K562 (cell line): ENCODE measurements at regions not wholly inside any gene's neighbourhood (a gene's known extent, or its start where the extent isn't known, plus 50 kb on each side); places are given as distances from the start of the nearest gene placed in this dataset.

Experiments
- ATAC-seq: fragments of 200-7000 bp; cut with Tn5 transposase; 3 replicates; pipeline ENCODE4 v1.9.1; 2020; ENCODE audit warnings: moderate library complexity
- BruUV-seq: library from RNA; stranded (reverse); fragments of 400-500 nt; replicated peaks from 2 replicates; lab custom pipeline; 2021; lab: Mats Ljungman, UMichigan
- CTCF ChIA-PET: fragments of 300-600 bp; formaldehyde crosslinking; extraction: SDS; loops from one replicate; lab custom pipeline; 2021; ENCODE audit warnings: low intra/inter-chr PET ratio; lab: Yijun Ruan, JAX
- POLR2A ChIA-PET: fragments of 300-600, 350-650 bp; sonication (Branson Sonifier 250); formaldehyde crosslinking; extraction: SDS; loops from one replicate; lab custom pipeline; 2021; ENCODE audit warnings: antibody characterized with exemption, inconsistent platforms; lab: Yijun Ruan, JAX
- DNase-seq, 4 experiments: peaks; one replicate each; pipeline versions ENCODE4 v3.0.0 to v3.0.0-alpha.2; 2011 to 2018; ENCODE audit warnings: low spot score in 3 of 4, mixed read lengths in 3 of 4; ENCODE audit errors: extremely low read depth in 1 of 4
- FAIRE-seq: peaks from 2 replicates; lab custom pipeline; 2011; peaks lifted over from hg19 to GRCh38; lab: Jason Lieb, UNC
- H2AFZ ChIP-seq: 2 replicates; pipeline ENCODE4 v1.6.0; 2011; ENCODE audit warnings: low read depth, low read length, control low read depth, inconsistent platforms
- H3K27ac ChIP-seq: fragments of 200-600 bp; 3 replicates; pipeline ENCODE4 v1.8.0; 2011; ENCODE audit warnings: low read depth, mild to moderate bottlenecking, control low read depth, inconsistent platforms, low read length, moderate library complexity, mixed read lengths; ENCODE audit errors: extremely low read depth
- H3K27me3 ChIP-seq, 2 experiments: fragments of 300-600 bp in 1 of 2; 2 replicates in 1 of 2; 3 replicates in 1 of 2; pipeline versions ENCODE4 v1.6.0 to v1.8.0; 2011; ENCODE audit warnings: inconsistent platforms in 2 of 2, low read length in 2 of 2, mild to moderate bottlenecking in 1 of 2, mixed read lengths in 1 of 2, moderate library complexity in 1 of 2; ENCODE audit not compliant: control insufficient read depth in 2 of 2, insufficient read depth in 2 of 2
- H3K36me3 ChIP-seq: fragments of 300-600 bp; 3 replicates; pipeline ENCODE4 v1.8.0; 2011; ENCODE audit warnings: mild to moderate bottlenecking, low read length, inconsistent platforms; ENCODE audit not compliant: control insufficient read depth, insufficient read depth
- H3K4me1 ChIP-seq, 2 experiments: fragments of 200-600 bp in 1 of 2; replicated peaks in 1 of 2; 2 replicates in 1 of 2; 3 replicates in 1 of 2; pipeline versions ENCODE4 v1.5.1 to v1.8.0; 2011; ENCODE audit warnings: inconsistent platforms in 2 of 2, low read length in 2 of 2, mild to moderate bottlenecking in 1 of 2, mixed read lengths in 1 of 2, moderate library complexity in 1 of 2; ENCODE audit not compliant: control insufficient read depth in 2 of 2, insufficient read depth in 2 of 2
- H3K4me2 ChIP-seq: 2 replicates; pipeline ENCODE4 v1.6.1; 2011; ENCODE audit warnings: low read length, control low read depth, inconsistent platforms, mixed read lengths; ENCODE audit not compliant: insufficient read depth
- H3K4me3 ChIP-seq: fragments of 200-600 bp; sonication (generic), shearing (Covaris generic); 2 replicates; pipeline ENCODE4 v1.5.1; 2016; ENCODE audit warnings: control low read depth, inconsistent platforms
- H3K79me2 ChIP-seq: fragments of 200-600 bp; 3 replicates; pipeline ENCODE4 v1.8.0; 2011; ENCODE audit warnings: low read length, inconsistent platforms; ENCODE audit not compliant: control insufficient read depth, insufficient read depth
- H3K9ac ChIP-seq, 2 experiments: 2 replicates each; pipeline versions ENCODE4 v1.6.0 to v1.6.1; 2011; ENCODE audit warnings: low read depth in 2 of 2, low read length in 2 of 2, control low read depth in 1 of 2, inconsistent platforms in 1 of 2, mild to moderate bottlenecking in 1 of 2, mixed read lengths in 1 of 2; ENCODE audit not compliant: insufficient read depth in 1 of 2
- H3K9me1 ChIP-seq: one replicate; pipeline ENCODE4 v1.6.0; 2011; ENCODE audit warnings: inconsistent platforms, mild to moderate bottlenecking, low read length, moderate library complexity; ENCODE audit not compliant: control insufficient read depth, insufficient read depth
- H3K9me3 ChIP-seq: replicated peaks from 2 replicates; pipeline ENCODE4 v1.5.1; 2011; ENCODE audit warnings: low read depth, low read length, inconsistent platforms; ENCODE audit not compliant: control insufficient read depth, insufficient read depth
- H4K20me1 ChIP-seq: replicated peaks from 2 replicates; pipeline ENCODE4 v1.6.1; 2011; ENCODE audit warnings: low read length, inconsistent platforms, mixed read lengths; ENCODE audit not compliant: control insufficient read depth, insufficient read depth
- BCL6 ChIP-seq: fragments of 250-450 bp; sonication (Bioruptor Pico); IDR thresholded peaks from 2 replicates; pipeline ENCODE4 v1.4.0; 2020
- BMI1 ChIP-seq: fragments of 150-350 bp; IDR thresholded peaks from 2 replicates; pipeline ENCODE4 v1.6.1; 2014; ENCODE audit warnings: low read length
- CHD4 ChIP-seq: fragments of 200-600 bp; sonication (generic); IDR thresholded peaks from 3 replicates; pipeline ENCODE4 v1.6.1; 2012; ENCODE audit warnings: low read depth, mild to moderate bottlenecking, mixed read lengths, low read length, inconsistent platforms; ENCODE audit not compliant: insufficient read depth, insufficient replicate concordance, poor library complexity, severe bottlenecking
- ERF ChIP-seq: fragments of 450-650 bp; formaldehyde crosslinking; IDR thresholded peaks from 2 replicates; pipeline ENCODE4 v1.4.0; 2020; ENCODE audit warnings: mild to moderate bottlenecking, mixed read lengths
- FOS ChIP-seq: IDR thresholded peaks from 3 replicates; pipeline ENCODE4 v1.6.1; 2011; ENCODE audit not compliant: insufficient read length; ENCODE audit errors: extremely low read depth
- KLF13 ChIP-seq: fragments of 450-650 bp; IDR thresholded peaks from 2 replicates; pipeline ENCODE4 v1.6.1; 2016; ENCODE audit warnings: missing genetic modification characterization, low read depth, mild to moderate bottlenecking, missing compliant biosample characterization, moderate library complexity, borderline replicate concordance
- NFE2 ChIP-seq: IDR thresholded peaks from 2 replicates; pipeline ENCODE4 v1.6.1; 2014; ENCODE audit warnings: antibody characterized with exemption, low read depth
- PTRF ChIP-seq: fragments of 450-650 bp; IDR thresholded peaks from 2 replicates; pipeline ENCODE4 v1.6.1; 2016; ENCODE audit warnings: mild to moderate bottlenecking, missing genetic modification characterization, missing compliant biosample characterization
- ZNF444 ChIP-seq: fragments of 250-450 bp; sonication (Bioruptor Pico); IDR thresholded peaks from 2 replicates; pipeline ENCODE4 v1.4.0; 2020; ENCODE audit warnings: mild to moderate bottlenecking, moderate library complexity
- ZNF830 ChIP-seq: fragments of 250-450 bp; sonication (Bioruptor Pico); IDR thresholded peaks from 2 replicates; pipeline ENCODE4 v1.5.0; 2021; ENCODE audit warnings: mild to moderate bottlenecking
- WGBS: fragments of 100-300 bp; shearing (Covaris generic); methylation state at CpG from one replicate; pipeline ENCODE4 v1.1.6; 2016; ENCODE audit warnings: low coverage, mixed read lengths; ENCODE audit not compliant: insufficient coverage; ENCODE audit errors: missing lambda C conversion rate; 5-methylcytosine and 5-hydroxymethylcytosine counted together
- in situ Hi-C: fragments of 300-500 bp; cut with MboI; formaldehyde crosslinking; loops from 4 replicates; pipeline ENCODE4 v1.15.0; 2018; ENCODE audit warnings: inconsistent platforms, mixed read lengths
- intact Hi-C: fragments of 100-400 bp; cut with micrococcal nuclease; formaldehyde crosslinking; loops from 2 replicates; pipeline ENCODE4 v1.14.2; 2022
- TF ChIP-seq, protein P1 (sequence below), 3 experiments: fragments of 200-800 bp in 1 of 3; sonication (Bioruptor generic) in 1 of 3; sonication (generic) in 1 of 3; formaldehyde crosslinking in 1 of 3; IDR thresholded peaks; 2 replicates each; pipeline versions ENCODE4 v1.6.1 to v1.8.0; 2016 to 2022; ENCODE audit warnings: mild to moderate bottlenecking in 2 of 3, missing compliant biosample characterization in 2 of 3, missing genetic modification characterization in 2 of 3, missing genetic modification reagents in 1 of 3
- TF ChIP-seq, protein P2 (sequence below): sonication (generic); formaldehyde crosslinking; IDR thresholded peaks from 2 replicates; pipeline ENCODE4 v1.8.0; 2023; ENCODE audit warnings: mild to moderate bottlenecking, missing genetic modification reagents
- TF ChIP-seq, protein P3 (sequence below), 2 experiments: fragments of 450-650 bp; IDR thresholded peaks; 2 replicates each; pipeline ENCODE4 v1.6.1; 2016

DNA sequence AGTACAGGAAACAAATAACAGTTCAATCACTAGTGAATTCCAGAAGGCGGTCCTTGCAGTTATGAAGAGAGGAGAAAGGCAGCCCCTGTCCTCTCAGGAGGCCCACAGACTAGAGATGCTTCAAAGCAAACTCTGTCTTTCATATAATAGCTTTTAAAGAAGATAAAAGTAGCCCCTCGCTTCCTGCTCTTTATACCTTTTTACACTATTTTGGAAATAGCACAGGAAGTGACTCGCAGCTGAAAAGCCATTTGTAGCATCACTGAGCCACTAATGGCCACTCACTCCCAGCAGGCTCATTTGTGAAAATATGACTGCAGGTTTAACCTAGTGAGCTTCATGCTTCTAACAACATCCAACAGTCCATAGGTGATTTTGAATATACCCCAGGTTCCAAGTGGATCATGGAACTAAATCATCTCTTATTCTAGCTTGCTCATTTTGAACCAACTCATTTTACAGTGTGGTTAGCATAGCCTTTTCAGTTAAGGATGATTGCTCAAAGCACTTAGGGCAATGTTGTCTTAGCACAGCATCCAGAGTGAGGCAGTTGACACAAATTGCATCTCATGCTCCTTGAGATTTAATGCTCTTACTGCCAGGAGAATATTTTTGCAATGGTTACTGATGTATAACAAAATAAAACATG lies 136.0 kb upstream of the NRSN1 start:
- Histone ChIP-seq H3K36me3 (no peaks in the 10 kb centered on the region), H4K20me1 (no peaks in the 10 kb centered on the region), H3K9me3 (0 out of 2 replicates have a peak, but pooled peaks cover 2% of the 10 kb centered on the region), H3K9ac (no peak overlapping the region), H3K27ac (no peak overlapping the region), H3K27me3 (no peaks in the 10 kb centered on the region), H3K4me1 (no peaks in the 10 kb centered on the region), H3K4me3 (no peak overlapping the region), H3K4me2 (no peak overlapping the region), H3K9me1 (no peaks in the 10 kb centered on the region), H3K79me2 (no peaks in the 10 kb centered on the region), H2AFZ (no peak overlapping the region)
- TF ChIP-seq CHD4 (no peak), ZNF830 (CRISPR knock-in tag) (no peak), BCL6 (no peak)
- TF ChIP-seq, protein P1, sequence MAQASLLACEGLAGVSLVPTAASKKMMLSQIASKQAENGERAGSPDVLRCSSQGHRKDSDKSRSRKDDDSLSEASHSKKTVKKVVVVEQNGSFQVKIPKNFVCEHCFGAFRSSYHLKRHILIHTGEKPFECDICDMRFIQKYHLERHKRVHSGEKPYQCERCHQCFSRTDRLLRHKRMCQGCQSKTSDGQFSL (CRISPR knock-in tag; IDR thresholded peaks at IDR 0.05), result no peak
- TF ChIP-seq, protein P1 (tag; IDR thresholded peaks at IDR 0.05), result no peak
- no peak for ATAC-seq
- 0% methylated on average over 3 of the region's 3 CpGs for WGBS
- POLR2A ChIA-PET, result no interaction called here
- CTCF ChIA-PET, result no interaction called here
- no TSS peak for BruUV-seq
- in situ Hi-C loops (no loop called here), intact Hi-C loops (no loop called here)
- no peak for FAIRE-seq
- DNase-seq, result no peak

DNA sequence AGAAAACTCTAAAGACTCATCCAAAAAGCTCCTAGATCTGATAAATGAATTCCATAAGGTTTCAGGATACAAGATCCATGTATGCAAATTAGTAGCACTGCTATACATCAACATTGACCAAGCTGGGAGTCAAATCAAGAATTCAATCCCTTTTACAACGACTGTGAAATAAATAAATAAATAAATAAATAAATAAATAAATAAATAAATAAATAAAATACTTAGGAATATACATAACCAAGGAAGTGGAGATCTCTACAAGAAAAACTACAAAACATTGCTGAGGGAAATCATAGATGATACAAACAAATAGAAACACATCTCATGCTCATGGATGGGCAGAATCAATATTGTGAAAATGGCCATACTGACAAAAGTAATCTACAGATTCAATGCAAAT lies 132.0 kb upstream of the NRSN1 start:
- Histone ChIP-seq H3K9me1 (no peaks in the 10 kb centered on the region), H3K27ac (no peak overlapping the region), H3K4me1 (no peaks in the 10 kb centered on the region), H3K4me2 (no peak overlapping the region), H2AFZ (no peak overlapping the region), H3K4me3 (no peak overlapping the region), H4K20me1 (no peaks in the 10 kb centered on the region), H3K27me3 (no peaks in the 10 kb centered on the region), H3K9me3 (no peaks in the 10 kb centered on the region; the same call in 1 of the 2 replicates), H3K36me3 (no peaks in the 10 kb centered on the region), H3K79me2 (no peaks in the 10 kb centered on the region), H3K9ac (no peak overlapping the region)
- DNase-seq, result no peak
- intact Hi-C loops (no loop called here), in situ Hi-C loops (no loop called here)
- FAIRE-seq, result no peak
- ChIA-PET POLR2A (no interaction called here), CTCF (no interaction called here)
- BruUV-seq, result no TSS peak
- WGBS, result 0% methylated on average over 1 of the region's 1 CpG
- no peak for ATAC-seq
- TF ChIP-seq KLF13 (tag) (no peak), NFE2 (no peak), ERF (CRISPR knock-in tag) (no peak), ZNF444 (no peak), BMI1 (no peak), FOS (no peak), PTRF (tag) (no peak)
- TF ChIP-seq, protein P2, sequence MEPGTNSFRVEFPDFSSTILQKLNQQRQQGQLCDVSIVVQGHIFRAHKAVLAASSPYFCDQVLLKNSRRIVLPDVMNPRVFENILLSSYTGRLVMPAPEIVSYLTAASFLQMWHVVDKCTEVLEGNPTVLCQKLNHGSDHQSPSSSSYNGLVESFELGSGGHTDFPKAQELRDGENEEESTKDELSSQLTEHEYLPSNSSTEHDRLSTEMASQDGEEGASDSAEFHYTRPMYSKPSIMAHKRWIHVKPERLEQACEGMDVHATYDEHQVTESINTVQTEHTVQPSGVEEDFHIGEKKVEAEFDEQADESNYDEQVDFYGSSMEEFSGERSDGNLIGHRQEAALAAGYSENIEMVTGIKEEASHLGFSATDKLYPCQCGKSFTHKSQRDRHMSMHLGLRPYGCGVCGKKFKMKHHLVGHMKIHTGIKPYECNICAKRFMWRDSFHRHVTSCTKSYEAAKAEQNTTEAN, result no peak
- TF ChIP-seq, protein P3, sequence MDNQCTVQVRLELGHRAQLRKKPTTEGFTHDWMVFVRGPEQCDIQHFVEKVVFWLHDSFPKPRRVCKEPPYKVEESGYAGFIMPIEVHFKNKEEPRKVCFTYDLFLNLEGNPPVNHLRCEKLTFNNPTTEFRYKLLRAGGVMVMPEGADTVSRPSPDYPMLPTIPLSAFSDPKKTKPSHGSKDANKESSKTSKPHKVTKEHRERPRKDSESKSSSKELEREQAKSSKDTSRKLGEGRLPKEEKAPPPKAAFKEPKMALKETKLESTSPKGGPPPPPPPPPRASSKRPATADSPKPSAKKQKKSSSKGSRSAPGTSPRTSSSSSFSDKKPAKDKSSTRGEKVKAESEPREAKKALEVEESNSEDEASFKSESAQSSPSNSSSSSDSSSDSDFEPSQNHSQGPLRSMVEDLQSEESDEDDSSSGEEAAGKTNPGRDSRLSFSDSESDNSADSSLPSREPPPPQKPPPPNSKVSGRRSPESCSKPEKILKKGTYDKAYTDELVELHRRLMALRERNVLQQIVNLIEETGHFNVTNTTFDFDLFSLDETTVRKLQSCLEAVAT (IDR thresholded peaks at IDR 0.05), result no peak
